ENCODE measurements at regions not wholly inside any gene's neighbourhood (a gene's known extent, or its start where the extent isn't known, plus 50 kb on each side); places are given as distances from the start of the nearest gene placed in this dataset.

DNA sequence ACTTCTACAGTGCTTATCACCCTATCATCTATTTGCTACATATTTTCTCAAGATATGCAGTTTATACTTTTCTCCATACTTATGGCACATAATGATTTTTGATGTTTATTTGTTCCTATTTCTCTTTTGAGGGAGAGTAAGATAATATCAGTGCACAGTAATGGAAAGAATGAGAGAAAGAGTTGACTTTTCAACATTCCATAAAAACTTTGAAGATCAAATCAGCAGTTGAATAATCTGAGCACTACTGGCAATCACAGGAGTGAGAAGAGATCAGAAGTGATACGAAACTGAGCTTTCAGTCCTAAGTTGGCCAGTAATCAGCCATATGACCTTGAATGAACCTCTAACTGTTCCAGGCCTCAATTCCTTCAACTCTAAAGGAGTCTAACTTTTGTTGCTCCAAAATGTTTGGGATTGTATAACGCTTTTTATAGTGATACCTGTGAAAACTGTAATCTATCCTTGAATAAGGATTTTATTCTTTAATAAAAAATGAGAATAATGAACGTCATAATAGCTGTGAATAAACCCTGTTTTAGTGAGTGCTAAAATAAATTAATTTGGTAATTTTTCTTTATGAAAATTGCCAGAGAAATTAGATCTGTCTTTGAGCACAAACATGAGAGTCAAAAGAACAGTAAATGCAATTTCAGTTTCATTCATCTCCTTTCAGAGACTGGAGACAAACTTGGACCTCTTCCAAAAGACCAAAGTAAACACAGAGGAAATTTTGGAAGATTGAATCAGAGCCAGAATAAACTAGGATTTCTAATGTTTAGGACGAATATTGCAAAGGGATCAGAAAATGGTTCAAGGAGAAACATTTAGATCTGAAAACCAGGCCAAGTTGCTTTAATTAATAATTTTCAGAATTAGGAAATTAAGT is 309.9 kb downstream of the ADGRL2 start:
- DNase-seq (no peak), ATAC-seq (no peak)
- no peak overlapping the region for H3K27ac Mint-ChIP-seq
- no peaks in the 10 kb centered on the region for H3K36me3 Mint-ChIP-seq (ENCODE audit: low read depth)
- no peaks in the 10 kb centered on the region for H3K9me3 Mint-ChIP-seq (ENCODE audit: insufficient read depth)
- CTCF ChIA-PET: no interaction called here
- POLR2A ChIA-PET: no interaction called here
- H3K4me1 Mint-ChIP-seq (ENCODE audit: low read depth): peaks cover 12% of the 10 kb centered on the region
- no peaks in the 10 kb centered on the region for H3K27me3 Mint-ChIP-seq (ENCODE audit: low read depth)
- no peak overlapping the region for H3K4me3 Mint-ChIP-seq

DNA sequence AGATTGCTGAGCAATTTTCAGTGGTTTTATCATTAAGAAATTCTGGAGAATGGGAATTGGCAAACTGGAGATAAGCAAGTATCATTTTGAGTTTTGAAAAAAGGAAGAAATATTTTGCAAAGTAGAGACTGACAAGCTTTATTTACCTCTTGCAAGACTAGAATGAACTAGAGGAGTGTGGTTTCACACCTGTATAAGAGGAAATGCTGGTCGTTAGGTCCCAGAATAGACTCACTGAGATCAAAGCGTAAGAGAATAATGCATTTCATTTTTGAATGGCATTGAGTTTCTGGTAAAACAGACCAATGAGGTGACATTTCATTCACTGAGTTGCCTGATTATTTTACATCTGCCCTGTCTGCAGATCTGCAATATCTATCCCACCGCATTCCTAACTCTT is 308.1 kb downstream of the ADGRL2 start:
- no peaks in the 10 kb centered on the region for H3K9me3 Mint-ChIP-seq (ENCODE audit: insufficient read depth)
- ChIA-PET CTCF (no interaction called here), POLR2A (no interaction called here)
- H3K27me3 Mint-ChIP-seq (ENCODE audit: low read depth): no peaks in the 10 kb centered on the region
- no peak for DNase-seq
- no peak for ATAC-seq
- no peaks in the 10 kb centered on the region for H3K36me3 Mint-ChIP-seq (ENCODE audit: low read depth)
- no peak overlapping the region for H3K27ac Mint-ChIP-seq
- H3K4me3 Mint-ChIP-seq: no peak overlapping the region
- peaks cover 12% of the 10 kb centered on the region for H3K4me1 Mint-ChIP-seq (ENCODE audit: low read depth)

DNA sequence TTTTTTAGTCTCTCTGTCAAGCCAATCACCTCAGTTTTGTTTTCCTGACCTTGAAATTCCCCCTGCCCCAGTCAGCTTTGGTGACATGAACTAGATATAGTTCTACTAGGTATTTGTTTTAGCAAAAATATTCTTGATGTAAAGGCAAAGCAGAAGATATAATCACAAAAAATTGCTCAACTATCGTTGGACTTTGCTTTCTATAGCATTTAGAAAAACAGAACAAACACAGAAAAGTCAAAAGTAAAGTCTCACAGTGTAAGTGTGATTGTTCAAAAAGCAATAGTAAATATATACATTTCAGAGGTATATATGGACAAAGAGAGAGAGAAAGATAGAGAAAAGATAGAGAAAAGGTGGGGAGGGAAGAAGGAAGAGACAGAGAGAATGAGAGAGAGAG is 305.9 kb downstream of the ADGRL2 start:
- no peak overlapping the region for H3K27ac Mint-ChIP-seq
- ChIA-PET POLR2A (no interaction called here), CTCF (no interaction called here)
- DNase-seq (no peak), ATAC-seq (no peak)
- H3K4me1 Mint-ChIP-seq (ENCODE audit: low read depth): peaks cover 12% of the 10 kb centered on the region
- H3K36me3 Mint-ChIP-seq (ENCODE audit: low read depth): no peaks in the 10 kb centered on the region
- no peak overlapping the region for H3K4me3 Mint-ChIP-seq
- no peaks in the 10 kb centered on the region for H3K27me3 Mint-ChIP-seq (ENCODE audit: low read depth)
- H3K9me3 Mint-ChIP-seq (ENCODE audit: insufficient read depth): no peaks in the 10 kb centered on the region

DNA sequence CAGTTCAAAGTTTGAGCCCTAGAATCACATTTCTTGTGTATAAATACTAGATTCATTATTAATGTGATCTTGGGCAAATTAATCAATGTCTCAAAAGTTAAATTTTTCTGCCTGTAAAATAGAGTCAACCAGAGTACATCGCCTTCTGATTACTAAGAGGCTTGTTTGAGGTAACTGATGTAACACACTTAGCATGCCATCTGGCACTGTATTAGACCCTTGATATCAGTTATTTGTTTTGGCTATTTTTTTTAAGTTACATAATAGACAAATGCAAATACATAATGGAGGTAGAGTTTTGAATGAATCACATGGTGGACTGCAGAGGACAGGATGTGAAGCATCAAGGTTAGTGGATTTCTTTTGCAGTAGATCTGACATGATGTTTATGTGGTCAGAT is 298.4 kb downstream of the ADGRL2 start:
- H3K27me3 Mint-ChIP-seq (ENCODE audit: low read depth): no peaks in the 10 kb centered on the region
- H3K4me1 Mint-ChIP-seq (ENCODE audit: low read depth): no peaks in the 10 kb centered on the region
- no peaks in the 10 kb centered on the region for H3K9me3 Mint-ChIP-seq (ENCODE audit: insufficient read depth)
- ChIA-PET POLR2A (no interaction called here), CTCF (no interaction called here)
- DNase-seq (no peak), ATAC-seq (no peak)
- H3K27ac Mint-ChIP-seq: no peak overlapping the region
- H3K4me3 Mint-ChIP-seq: no peak overlapping the region
- H3K36me3 Mint-ChIP-seq (ENCODE audit: low read depth): no peaks in the 10 kb centered on the region

DNA sequence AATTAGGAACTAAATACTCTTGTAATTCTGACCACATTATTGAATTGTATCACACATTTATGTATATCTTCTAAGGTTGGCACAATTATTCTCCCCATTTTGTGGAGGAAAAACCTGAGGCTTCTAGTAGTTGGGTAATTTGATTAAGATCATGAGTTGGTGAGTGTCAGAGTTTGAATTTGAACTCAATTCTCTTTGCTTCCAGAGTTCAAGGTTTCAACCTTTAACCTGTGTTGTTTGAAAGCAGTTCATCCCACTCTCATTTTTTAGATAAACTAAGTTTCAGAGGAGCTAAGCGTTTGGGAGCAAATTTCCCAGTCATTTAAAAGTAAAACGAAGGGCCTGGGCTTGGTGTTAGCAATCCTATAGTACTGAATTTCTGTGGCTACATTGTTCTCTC is 293.4 kb downstream of the ADGRL2 start:
- ATAC-seq (no peak), DNase-seq (no peak)
- no peaks in the 10 kb centered on the region for H3K27me3 Mint-ChIP-seq (ENCODE audit: low read depth)
- no peaks in the 10 kb centered on the region for H3K4me1 Mint-ChIP-seq (ENCODE audit: low read depth)
- H3K4me3 Mint-ChIP-seq: no peak overlapping the region
- no peaks in the 10 kb centered on the region for H3K9me3 Mint-ChIP-seq (ENCODE audit: insufficient read depth)
- CTCF ChIA-PET: no interaction called here
- H3K36me3 Mint-ChIP-seq (ENCODE audit: low read depth): no peaks in the 10 kb centered on the region
- POLR2A ChIA-PET: interaction anchor here (1.0 kb wide), 1 partner anchor 20 kb away, joined by 3 read pairs; no protein-coding TSS in a partner anchor
- H3K27ac Mint-ChIP-seq: no peak overlapping the region

DNA sequence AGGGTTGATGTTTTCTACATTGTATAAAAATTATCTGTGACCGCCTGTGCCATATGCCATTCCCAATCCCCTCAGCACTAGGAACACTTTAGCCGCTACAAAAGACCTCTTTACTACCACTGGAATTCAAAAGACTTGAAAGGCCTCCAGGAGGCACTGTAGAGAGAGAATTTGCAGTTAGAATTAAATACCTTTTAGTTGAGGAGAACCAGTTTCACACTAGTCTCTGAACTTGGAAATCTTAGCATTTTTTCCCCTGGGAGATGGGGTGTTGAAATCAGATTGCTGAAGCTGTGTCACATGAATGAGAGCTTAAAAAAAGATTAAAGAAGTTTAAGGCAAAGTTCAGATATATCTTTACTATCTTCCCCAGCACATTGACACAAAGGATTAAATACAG is 291.0 kb downstream of the ADGRL2 start:
- CTCF ChIA-PET: no interaction called here
- H3K9me3 Mint-ChIP-seq (ENCODE audit: insufficient read depth): no peaks in the 10 kb centered on the region
- no peaks in the 10 kb centered on the region for H3K36me3 Mint-ChIP-seq (ENCODE audit: low read depth)
- H3K4me1 Mint-ChIP-seq (ENCODE audit: low read depth): no peaks in the 10 kb centered on the region
- DNase-seq: no peak
- POLR2A ChIA-PET: no interaction called here
- H3K27ac Mint-ChIP-seq: no peak overlapping the region
- no peak overlapping the region for H3K4me3 Mint-ChIP-seq
- no peaks in the 10 kb centered on the region for H3K27me3 Mint-ChIP-seq (ENCODE audit: low read depth)
- no peak for ATAC-seq

DNA sequence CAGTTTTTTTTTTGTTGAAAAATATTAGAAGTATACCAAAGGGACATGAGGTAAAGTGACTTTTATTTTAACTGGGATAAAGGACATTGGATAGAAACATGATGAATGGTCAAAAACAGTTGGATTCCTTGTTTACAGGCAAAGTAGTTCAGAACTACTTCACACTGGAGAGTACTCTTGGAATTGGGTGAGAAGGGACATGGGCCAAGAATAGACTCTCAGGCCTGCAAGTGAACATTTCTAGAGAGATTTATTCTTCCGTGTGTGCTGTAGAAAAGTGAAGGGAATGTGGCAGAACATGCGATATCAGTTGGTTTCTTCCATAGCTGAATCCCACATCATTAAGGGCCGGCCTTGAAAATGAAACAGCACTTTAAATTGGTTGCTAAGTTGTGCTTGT is 290.5 kb downstream of the ADGRL2 start:
- H3K27me3 Mint-ChIP-seq (ENCODE audit: low read depth): no peaks in the 10 kb centered on the region
- H3K9me3 Mint-ChIP-seq (ENCODE audit: insufficient read depth): no peaks in the 10 kb centered on the region
- DNase-seq (no peak), ATAC-seq (no peak)
- H3K4me3 Mint-ChIP-seq: no peak overlapping the region
- H3K4me1 Mint-ChIP-seq (ENCODE audit: low read depth): no peaks in the 10 kb centered on the region
- no peak overlapping the region for H3K27ac Mint-ChIP-seq
- no peaks in the 10 kb centered on the region for H3K36me3 Mint-ChIP-seq (ENCODE audit: low read depth)
- POLR2A ChIA-PET: no interaction called here
- CTCF ChIA-PET: no interaction called here

DNA sequence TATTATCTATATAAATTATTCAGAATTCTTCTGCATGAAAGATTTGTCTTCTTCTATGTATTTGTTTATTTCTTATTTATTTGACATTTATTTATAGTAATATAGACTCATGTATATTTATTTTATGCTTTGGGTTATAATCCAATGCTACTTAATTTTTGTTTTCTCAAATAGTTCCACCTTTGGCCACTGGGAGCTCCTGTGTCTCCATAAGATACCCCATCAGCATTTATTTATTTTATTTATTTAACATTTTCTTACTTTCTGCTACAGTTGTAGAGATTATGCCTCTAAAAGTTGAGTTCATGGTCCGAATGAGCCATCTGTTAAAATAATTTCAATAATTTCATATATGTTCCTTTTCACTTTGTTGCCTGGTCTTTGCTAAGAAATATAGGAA is 289.4 kb downstream of the ADGRL2 start:
- Mint-ChIP-seq H3K27me3 (ENCODE audit: low read depth) (no peaks in the 10 kb centered on the region), H3K27ac (no peak overlapping the region), H3K4me3 (no peak overlapping the region), H3K36me3 (ENCODE audit: low read depth) (no peaks in the 10 kb centered on the region), H3K9me3 (ENCODE audit: insufficient read depth) (no peaks in the 10 kb centered on the region), H3K4me1 (ENCODE audit: low read depth) (no peaks in the 10 kb centered on the region)
- ChIA-PET CTCF (no interaction called here), POLR2A (no interaction called here)
- DNase-seq: no peak
- ATAC-seq: no peak

DNA sequence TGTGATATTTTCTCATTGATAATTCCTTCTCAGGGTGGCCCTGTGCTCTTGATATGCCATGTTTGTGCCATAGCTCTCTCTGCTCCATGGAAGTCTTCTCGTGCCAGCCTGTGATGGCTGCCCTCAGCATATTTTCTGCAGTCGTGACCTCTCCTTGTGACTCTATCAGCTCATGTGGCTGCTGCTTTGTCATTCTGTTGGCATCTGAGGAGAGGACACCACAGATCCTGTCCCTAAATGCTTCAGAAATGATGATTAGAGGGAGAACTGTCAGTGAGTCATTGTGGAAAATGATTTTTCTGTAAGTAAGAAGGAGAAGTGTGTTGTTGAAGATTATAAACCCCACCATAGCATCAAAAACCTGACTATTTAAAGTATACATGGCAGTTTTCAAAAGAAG is 286.0 kb downstream of the ADGRL2 start:
- Mint-ChIP-seq H3K27me3 (ENCODE audit: low read depth) (no peaks in the 10 kb centered on the region), H3K4me1 (ENCODE audit: low read depth) (no peaks in the 10 kb centered on the region), H3K9me3 (ENCODE audit: insufficient read depth) (no peaks in the 10 kb centered on the region), H3K36me3 (ENCODE audit: low read depth) (no peaks in the 10 kb centered on the region), H3K4me3 (no peak overlapping the region), H3K27ac (no peak overlapping the region)
- POLR2A ChIA-PET: no interaction called here
- CTCF ChIA-PET: no interaction called here
- no peak for ATAC-seq
- no peak for DNase-seq

DNA sequence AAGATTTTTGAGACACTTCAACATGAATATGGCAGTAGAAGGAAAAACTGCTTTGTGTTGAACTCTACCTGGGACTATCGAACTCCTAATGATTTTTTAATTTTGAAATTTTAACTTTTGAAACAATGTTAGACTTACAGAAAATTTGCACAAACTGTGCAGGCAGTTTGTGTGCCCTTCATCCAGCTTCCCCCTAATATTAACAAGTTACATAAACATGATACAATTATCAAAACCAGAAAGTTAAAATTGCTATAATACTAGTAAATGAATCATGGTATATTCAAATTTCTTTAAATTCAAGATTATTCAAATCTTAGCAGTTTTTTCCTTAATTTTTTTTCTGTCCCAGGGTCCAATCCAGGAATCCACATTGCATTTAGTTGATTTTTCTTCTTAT is 278.9 kb downstream of the ADGRL2 start:
- no peak for ATAC-seq
- no peaks in the 10 kb centered on the region for H3K36me3 Mint-ChIP-seq (ENCODE audit: low read depth)
- no peak overlapping the region for H3K27ac Mint-ChIP-seq
- ChIA-PET POLR2A (no interaction called here), CTCF (no interaction called here)
- DNase-seq: no peak
- no peaks in the 10 kb centered on the region for H3K27me3 Mint-ChIP-seq (ENCODE audit: low read depth)
- no peaks in the 10 kb centered on the region for H3K9me3 Mint-ChIP-seq (ENCODE audit: insufficient read depth)
- no peak overlapping the region for H3K4me3 Mint-ChIP-seq
- no peaks in the 10 kb centered on the region for H3K4me1 Mint-ChIP-seq (ENCODE audit: low read depth)

DNA sequence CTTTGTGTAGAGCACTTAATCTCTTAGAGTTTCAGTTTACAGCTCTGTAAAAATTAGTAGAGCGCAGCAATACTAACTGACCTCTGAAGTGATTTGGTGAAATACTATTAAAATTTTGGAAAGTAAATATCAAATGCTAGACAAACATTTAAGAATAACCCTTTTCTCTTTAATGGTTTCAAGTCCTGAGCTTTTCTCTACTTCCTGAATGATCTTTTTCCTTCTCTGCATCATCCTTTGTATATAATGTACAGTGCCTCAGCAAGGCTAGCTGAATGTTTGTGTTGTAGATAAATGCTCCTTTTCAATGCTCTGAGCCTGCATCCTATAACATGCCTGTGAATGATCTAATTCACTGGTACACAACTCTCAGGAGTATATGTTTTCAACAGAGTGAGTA is 272.9 kb downstream of the ADGRL2 start:
- Mint-ChIP-seq H3K4me1 (ENCODE audit: low read depth) (no peaks in the 10 kb centered on the region), H3K9me3 (ENCODE audit: insufficient read depth) (peaks cover 3% of the 10 kb centered on the region), H3K4me3 (no peak overlapping the region), H3K36me3 (ENCODE audit: low read depth) (no peaks in the 10 kb centered on the region), H3K27me3 (ENCODE audit: low read depth) (no peaks in the 10 kb centered on the region), H3K27ac (no peak overlapping the region)
- ATAC-seq (no peak), DNase-seq (no peak)
- POLR2A ChIA-PET: interaction anchor here (1.0 kb wide), 1 partner anchor 21 kb away, joined by 3 read pairs; no protein-coding TSS in a partner anchor
- CTCF ChIA-PET: no interaction called here

DNA sequence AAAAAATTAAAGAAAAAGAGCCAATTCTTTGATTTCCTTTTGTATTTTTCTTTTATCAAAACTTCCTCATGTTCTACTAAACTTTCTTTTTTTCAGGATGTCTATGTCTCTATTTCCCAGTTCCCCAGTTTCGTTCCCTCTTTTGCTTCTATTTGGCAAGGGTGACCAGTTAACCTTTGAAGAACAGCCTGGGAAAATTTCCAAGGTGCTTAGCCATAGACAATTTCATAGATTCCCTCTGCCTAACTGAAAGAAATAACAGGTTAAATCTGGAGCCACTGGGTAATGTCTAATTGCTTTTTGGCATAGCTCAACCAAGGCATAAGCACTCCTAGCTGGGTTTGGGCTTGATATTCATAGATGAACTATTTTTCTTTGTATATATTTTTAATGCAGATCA is 272.3 kb downstream of the ADGRL2 start:
- Mint-ChIP-seq H3K36me3 (ENCODE audit: low read depth) (no peaks in the 10 kb centered on the region), H3K9me3 (ENCODE audit: insufficient read depth) (peaks cover 3% of the 10 kb centered on the region), H3K27ac (no peak overlapping the region), H3K27me3 (ENCODE audit: low read depth) (no peaks in the 10 kb centered on the region), H3K4me3 (no peak overlapping the region), H3K4me1 (ENCODE audit: low read depth) (no peaks in the 10 kb centered on the region)
- ChIA-PET POLR2A (no interaction called here), CTCF (no interaction called here)
- no peak for DNase-seq
- ATAC-seq: no peak

DNA sequence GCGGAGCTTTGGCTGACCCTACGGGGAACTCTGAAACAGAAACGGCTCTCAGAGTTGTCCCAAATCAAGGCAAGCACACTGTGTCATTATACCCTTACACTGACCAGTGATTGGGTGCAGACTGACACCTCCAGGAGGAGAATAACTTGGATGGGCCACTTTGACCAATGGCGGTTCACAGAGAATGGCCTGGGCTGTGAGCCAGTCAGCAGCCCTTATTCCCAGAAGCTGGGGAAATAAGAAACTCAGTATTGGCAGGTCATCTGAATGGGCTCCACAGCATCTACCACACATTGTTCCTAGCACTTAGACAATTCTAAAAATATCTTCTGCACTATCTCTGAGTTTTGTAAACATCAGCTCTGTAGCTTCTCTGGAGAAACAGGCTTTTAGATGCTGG is 265.2 kb downstream of the ADGRL2 start:
- Mint-ChIP-seq H3K4me3 (no peak overlapping the region), H3K27ac (no peak overlapping the region), H3K9me3 (ENCODE audit: insufficient read depth) (no peaks in the 10 kb centered on the region), H3K4me1 (ENCODE audit: low read depth) (no peaks in the 10 kb centered on the region), H3K27me3 (ENCODE audit: low read depth) (no peaks in the 10 kb centered on the region), H3K36me3 (ENCODE audit: low read depth) (no peaks in the 10 kb centered on the region)
- ChIA-PET POLR2A (no interaction called here), CTCF (no interaction called here)
- ATAC-seq (no peak), DNase-seq (no peak)

All from activated CD8-positive, alpha-beta T cell treated with anti-CD3 and anti-CD28 coated beads, Interleukin-2, amount 10 ng/mL, durations not matched to agents 7 days and 5 days (primary cell).